ENCODE measurements at regions not wholly inside any gene's neighbourhood (a gene's known extent, or its start where the extent isn't known, plus 50 kb on each side); places are given as distances from the start of the nearest gene placed in this dataset.

GRCh38 chr1:39136638-39137037 is 67.9 kb upstream of the MACF1 start:
- DNase-seq = no peak

- no peak for DNase-seq
These were observed 64.7 kb upstream of the MACF1 start for GRCh38 chr1:39139723-39140360.

GRCh38 chr1:39141925-39142324 is 62.6 kb upstream of the MACF1 start:
- DNase-seq = no peak

DNA sequence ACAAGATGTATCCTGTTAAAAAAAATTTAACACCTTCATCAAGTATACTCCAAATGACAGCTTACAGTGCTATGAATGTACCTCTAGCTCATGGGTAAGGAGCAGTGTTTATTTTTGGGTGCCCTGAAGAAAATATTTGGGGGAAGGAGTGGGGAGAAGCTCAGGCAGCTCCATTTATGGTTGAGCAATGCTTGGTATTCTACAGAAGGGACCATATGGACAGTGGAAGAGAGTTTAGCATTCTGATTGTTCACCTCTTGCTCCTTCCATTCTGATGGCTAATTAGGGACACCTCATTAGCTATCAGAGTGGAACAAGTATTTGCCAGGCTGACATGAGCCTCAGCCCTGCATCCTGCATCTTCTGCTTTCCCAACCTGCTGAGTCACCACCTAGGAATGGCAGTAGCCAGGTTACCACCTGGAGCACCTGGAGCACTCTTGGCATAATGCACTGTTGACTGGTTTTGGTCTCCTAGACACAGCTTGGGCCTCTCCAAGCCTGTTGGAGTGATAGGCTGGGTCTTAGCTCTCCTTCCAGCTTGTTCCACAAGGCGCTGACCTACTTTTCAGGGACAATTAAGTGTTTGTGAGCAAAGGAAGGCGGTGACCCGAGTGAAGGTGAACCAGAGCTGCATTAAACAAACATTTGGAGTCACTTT is 62.0 kb upstream of the MACF1 start:
- DNase-seq = no peak

GRCh38 chr1:39144924-39145323 is 59.6 kb upstream of the MACF1 start:
- DNase-seq = no peak

- DNase-seq = no peak
These were observed 59.0 kb upstream of the MACF1 start for GRCh38 chr1:39145331-39145965.

- DNase-seq = no peak
These were observed 57.8 kb upstream of the MACF1 start for GRCh38 chr1:39146681-39147080.

- no peak for DNase-seq
These were observed 57.1 kb upstream of the MACF1 start for GRCh38 chr1:39147099-39148025.

GRCh38 chr1:39148942-39149341 is 55.6 kb upstream of the MACF1 start:
- no peak for DNase-seq

- no peak for DNase-seq
These were observed 55.0 kb upstream of the MACF1 start for GRCh38 chr1:39149509-39149908.

GRCh38 chr1:39150779-39151178 is 53.7 kb upstream of the MACF1 start:
- no peak for DNase-seq

- DNase-seq = no peak
These were observed 53.2 kb upstream of the MACF1 start for GRCh38 chr1:39151267-39151666.

DNA sequence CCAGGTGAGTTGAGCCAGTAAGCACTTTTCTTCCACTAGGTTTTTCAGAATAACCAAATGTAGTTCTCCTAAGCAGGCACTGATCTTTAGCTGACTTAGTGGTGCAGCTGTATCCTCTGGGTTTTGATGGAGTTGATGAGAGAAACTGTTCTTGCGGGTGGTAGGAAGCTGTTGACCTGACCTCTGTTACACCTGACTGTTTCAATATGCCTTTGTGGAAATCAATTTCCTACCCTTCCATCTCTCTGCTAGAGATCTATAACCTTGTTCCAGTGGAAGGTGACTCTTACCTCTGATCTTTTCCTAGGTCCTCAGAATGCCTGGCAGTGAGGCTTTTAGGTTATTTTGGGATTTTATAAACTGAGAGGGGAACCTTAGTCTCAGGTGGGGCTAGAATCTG is 51.6 kb upstream of the MACF1 start:
- DNase-seq = no peak

- no peak for DNase-seq
These were observed 50.8 kb upstream of the MACF1 start for GRCh38 chr1:39153684-39154083.

GRCh38 chr1:39154553-39155421 is 49.7 kb upstream of the MACF1 start:
- no peak for DNase-seq
